HEK293 (cell line): ENCODE measurements at regions not wholly inside any gene's neighbourhood (a gene's known extent, or its start where the extent isn't known, plus 50 kb on each side); places are given as distances from the start of the nearest gene placed in this dataset.
A peak's percentile ranks its signal among the peaks of the same experiment; 100 is the strongest.
"Not testable (repeated sequence)": the region's sequence is repeated elsewhere in the genome, so short reads cannot be mapped to it uniquely, and the experiment has no call there.

Source experiments
- CTCF ChIA-PET: fragments of 350-600 bp; formaldehyde crosslinking; extraction: SDS; loops from one replicate; lab custom pipeline; 2021; ENCODE audit warnings: antibody characterized with exemption; lab: Yijun Ruan, JAX
- POLR2A ChIA-PET: fragments of 300-600 bp; formaldehyde crosslinking; extraction: SDS; loops from one replicate; lab custom pipeline; 2020; ENCODE audit warnings: antibody characterized with exemption, inconsistent platforms; lab: Yijun Ruan, JAX
- H3K27ac ChIP-seq: fragments of 200-500 bp; sonication (Bioruptor generic); 2 replicates; pipeline ENCODE4 v1.5.1; 2014; ENCODE audit warnings: low read depth, low read length, control low read depth, inconsistent platforms; ENCODE audit errors: extremely low read depth
- H3K36me3 ChIP-seq, 2 experiments: fragments of 200-500 bp in 1 of 2; sonication (Bioruptor generic) in 1 of 2; 1 replicate in 1 of 2; 2 replicates in 1 of 2; pipeline ENCODE4 v1.5.1; 2014 to 2017; ENCODE audit warnings: inconsistent platforms in 2 of 2, low read length in 2 of 2; ENCODE audit not compliant: control insufficient read depth in 2 of 2, insufficient read depth in 1 of 2
- H3K4me1 ChIP-seq: fragments of 200-500 bp; sonication (Bioruptor generic); 2 replicates; pipeline ENCODE4 v1.5.1; 2014; ENCODE audit warnings: mild to moderate bottlenecking, low read length, inconsistent platforms; ENCODE audit not compliant: control insufficient read depth, insufficient read depth
- H3K4me3 ChIP-seq: 2 replicates; pipeline ENCODE4 v1.5.1; 2011; ENCODE audit warnings: low read depth, mild to moderate bottlenecking, control low read depth, low read length, moderate library complexity
- H3K9me3 ChIP-seq: fragments of 200-500 bp; sonication (Bioruptor generic); 2 replicates; pipeline ENCODE4 v1.5.1; 2014; ENCODE audit warnings: low read depth, low read length, inconsistent platforms; ENCODE audit not compliant: control insufficient read depth, insufficient read depth
- EGR2 ChIP-seq: fragments of 450-650 bp; formaldehyde crosslinking; IDR thresholded peaks from 2 replicates; pipeline ENCODE4 v1.5.1; 2016; ENCODE audit warnings: low read depth, missing biosample characterization, missing genetic modification characterization
- GFI1B ChIP-seq: fragments of 450-650 bp; formaldehyde crosslinking; IDR thresholded peaks from 2 replicates; pipeline ENCODE4 v1.5.1; 2016; ENCODE audit warnings: missing biosample characterization, missing genetic modification characterization
- GLI2 ChIP-seq: fragments of 450-650 bp; formaldehyde crosslinking; IDR thresholded peaks from 2 replicates; pipeline ENCODE4; 2017; ENCODE audit warnings: missing biosample characterization, missing genetic modification characterization, low read depth, borderline replicate concordance
- GLIS1 ChIP-seq: fragments of 450-650 bp; formaldehyde crosslinking; IDR thresholded peaks from 2 replicates; pipeline ENCODE4 v1.5.1; 2016; ENCODE audit warnings: missing biosample characterization, missing genetic modification characterization
- PRDM4 ChIP-seq: fragments of 450-650 bp; formaldehyde crosslinking; IDR thresholded peaks from 2 replicates; pipeline ENCODE4 v1.5.1; 2017; ENCODE audit warnings: missing biosample characterization, missing genetic modification characterization
- SCRT2 ChIP-seq: fragments of 450-650 bp; formaldehyde crosslinking; IDR thresholded peaks from 2 replicates; pipeline ENCODE4 v1.5.1; 2016; ENCODE audit warnings: missing biosample characterization, missing genetic modification characterization
- TSHZ1 ChIP-seq: fragments of 450-650 bp; formaldehyde crosslinking; IDR thresholded peaks from 2 replicates; pipeline ENCODE4 v1.5.1; 2016; ENCODE audit warnings: missing biosample characterization, missing genetic modification characterization, borderline replicate concordance
- ZFHX2 ChIP-seq: fragments of 450-650 bp; formaldehyde crosslinking; conservative IDR thresholded peaks from 2 replicates; pipeline ENCODE4 v1.5.1; 2016; ENCODE audit warnings: missing biosample characterization, missing genetic modification characterization
- ZIC2 ChIP-seq: fragments of 450-650 bp; formaldehyde crosslinking; IDR thresholded peaks from 2 replicates; pipeline ENCODE4 v1.5.1; 2016; ENCODE audit warnings: missing biosample characterization, missing genetic modification characterization
- ZNF23 ChIP-seq: fragments of 450-650 bp; formaldehyde crosslinking; IDR thresholded peaks from 2 replicates; pipeline ENCODE4 v1.5.1; 2016; ENCODE audit warnings: missing biosample characterization, missing genetic modification characterization, borderline replicate concordance
- ZNF350 ChIP-seq: fragments of 450-650 bp; formaldehyde crosslinking; IDR thresholded peaks from 2 replicates; pipeline ENCODE4 v1.5.0; 2017; ENCODE audit warnings: missing biosample characterization, mild to moderate bottlenecking, missing genetic modification characterization
- ZNF404 ChIP-seq: fragments of 450-650 bp; formaldehyde crosslinking; IDR thresholded peaks from 2 replicates; pipeline ENCODE4 v1.5.1; 2017; ENCODE audit warnings: missing biosample characterization, missing genetic modification characterization
- ZNF473 ChIP-seq: fragments of 450-650 bp; formaldehyde crosslinking; IDR thresholded peaks from 2 replicates; pipeline ENCODE4 v1.5.1; 2017; ENCODE audit warnings: missing biosample characterization, missing genetic modification characterization
- ZNF530 ChIP-seq: fragments of 450-650 bp; formaldehyde crosslinking; IDR thresholded peaks from 2 replicates; pipeline ENCODE4 v1.5.1; 2016; ENCODE audit warnings: low read depth, missing biosample characterization, missing genetic modification characterization
- ZNF623 ChIP-seq: fragments of 450-650 bp; formaldehyde crosslinking; IDR thresholded peaks from 2 replicates; pipeline ENCODE4 v1.5.1; 2016; ENCODE audit warnings: missing biosample characterization, missing genetic modification characterization
- ZNF785 ChIP-seq: fragments of 450-650 bp; formaldehyde crosslinking; IDR thresholded peaks from 2 replicates; pipeline ENCODE4 v1.5.1; 2016; ENCODE audit warnings: missing biosample characterization, missing genetic modification characterization

- POLR2A ChIA-PET, result no interaction called here
- Histone ChIP-seq H3K4me1 (no peaks in the 10 kb centered on the region), H3K36me3 (no peaks in the 10 kb centered on the region), H3K9me3 (no peaks in the 10 kb centered on the region), H3K4me3 (no peak overlapping the region)
- CTCF ChIA-PET, result interaction anchor here (1.5 to 3.3 kb wide), 3 partner anchors 10 to 329 kb away, joined by 5 to 15 read pairs (median 11); no protein-coding TSS in a partner anchor
- TF ChIP-seq ZNF623 (tag by site-specific recombination) (peak; percentile 93), PRDM4 (tag by site-specific recombination) (no peak), ZNF530 (tag by site-specific recombination) (no peak), EGR2 (peak; percentile 65; the same call in 1 of the 2 replicates), ZNF785 (no peak), GLI2 (tag by site-specific recombination) (no peak), ZFHX2 (tag by site-specific recombination) (peak; percentile 46; the same call in 1 of the 2 replicates)
- TF ChIP-seq, all 188 proteins: peak for 3
- no peak overlapping the region for H3K27ac ChIP-seq
These were observed 174.9 kb upstream of the CIBAR2 start for GRCh38 chr16:85286951-85287814.

GRCh38 chr16:85287815-85288109 lies 175.5 kb upstream of the CIBAR2 start:
- CTCF ChIA-PET, result interaction anchor here (3.0 to 3.3 kb wide), 2 partner anchors 10 to 12 kb away, joined by 11 to 15 read pairs; no protein-coding TSS in a partner anchor
- H3K27ac ChIP-seq, POLR2A ChIA-PET, H3K4me3 ChIP-seq, H3K36me3 ChIP-seq, H3K4me1 ChIP-seq, H3K9me3 ChIP-seq: not testable (repeated sequence)

GRCh38 chr16:85288341-85288868 lies 176.1 kb upstream of the CIBAR2 start:
- no peaks in the 10 kb centered on the region for H3K4me1 ChIP-seq
- no peaks in the 10 kb centered on the region for H3K9me3 ChIP-seq
- no peak overlapping the region for H3K27ac ChIP-seq
- CTCF ChIA-PET, result interaction anchor here (3.0 to 3.3 kb wide), 2 partner anchors 9 to 13 kb away, joined by 11 to 15 read pairs; no protein-coding TSS in a partner anchor
- H3K4me3 ChIP-seq, result no peak overlapping the region
- TF ChIP-seq ZNF404 (tag by site-specific recombination), result no peak
- peak; percentile 50; the same call in 1 of the 2 replicates for TF ChIP-seq ZIC2 (tag by site-specific recombination)
- TF ChIP-seq ZNF350, result no peak
- TF ChIP-seq GLIS1 (tag by site-specific recombination), result peak; percentile 27; the same call in 1 of the 2 replicates
- TF ChIP-seq ZNF23 (tag by site-specific recombination), result no peak
- no peak for TF ChIP-seq TSHZ1 (tag by site-specific recombination)
- no peak for TF ChIP-seq ZFHX2 (tag by site-specific recombination)
- peak; percentile 35; the same call in 1 of the 2 replicates for TF ChIP-seq SCRT2
- TF ChIP-seq ZNF473 (tag by site-specific recombination), result no peak
- no peak for TF ChIP-seq GFI1B (tag by site-specific recombination)
- no peaks in the 10 kb centered on the region for H3K36me3 ChIP-seq
- POLR2A ChIA-PET, result no interaction called here
